Ramos (cell line): ENCODE measurements at regions not wholly inside any gene's neighbourhood (a gene's known extent, or its start where the extent isn't known, plus 50 kb on each side); places are given as distances from the start of the nearest gene placed in this dataset.

Source experiments
- in situ Hi-C: fragments of 300-500 bp; cut with MboI; formaldehyde crosslinking; loops from one replicate; pipeline ENCODE4 v1.14.3; 2022; ENCODE audit warnings: low sequenced_read_pairs; ENCODE audit not compliant: unreplicated experiment

DNA sequence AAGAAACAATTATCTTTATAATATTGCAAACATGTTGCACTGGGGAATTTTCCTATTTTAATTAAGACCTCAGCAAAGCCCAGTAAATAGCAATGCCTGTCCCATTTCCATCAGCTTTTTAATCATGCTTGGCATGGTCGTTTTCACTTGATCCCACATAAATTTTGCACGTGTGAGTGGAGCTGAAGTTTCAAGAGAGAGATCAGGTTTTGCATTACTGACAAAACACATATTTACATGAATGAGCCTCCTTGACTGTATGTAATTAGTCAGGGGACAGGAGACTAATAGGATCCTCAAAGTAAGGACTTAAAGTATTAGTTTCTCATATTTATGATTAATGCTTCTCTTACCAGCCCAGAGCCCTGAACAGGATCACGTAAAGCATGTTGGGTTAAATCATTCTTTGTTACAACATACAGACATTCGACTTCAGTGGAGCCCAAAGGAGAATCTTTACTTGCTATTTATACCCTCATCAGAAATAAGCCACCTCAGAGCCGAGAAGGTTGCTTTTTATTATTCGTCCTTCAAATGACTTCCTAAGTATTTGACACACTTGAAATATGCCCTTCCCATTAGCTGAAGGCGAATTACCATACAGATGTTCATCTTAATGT, 711.3 kb downstream of the GALR1 start:
- in situ Hi-C loops: no loop called here

DNA sequence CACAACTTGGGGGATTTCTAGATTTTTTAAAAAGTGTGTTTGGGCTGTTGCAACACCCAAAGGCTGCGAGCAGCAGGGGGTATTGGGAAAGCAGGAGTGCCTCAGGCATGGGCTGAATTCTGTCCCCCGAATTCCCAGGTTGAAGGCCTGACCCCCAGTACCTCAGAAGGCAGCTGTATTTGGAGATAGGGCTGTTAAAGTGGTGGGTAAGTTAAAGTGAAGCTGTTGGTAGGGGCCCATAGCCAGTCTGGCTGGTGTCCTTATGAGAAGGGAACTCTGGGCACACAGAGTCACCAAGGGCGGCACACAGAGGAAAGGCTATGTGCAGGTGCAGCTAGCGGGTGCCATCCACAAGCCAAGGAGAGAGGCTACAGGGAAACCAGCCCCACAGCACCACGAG, 717.4 kb downstream of the GALR1 start:
- in situ Hi-C loops: no loop called here

DNA sequence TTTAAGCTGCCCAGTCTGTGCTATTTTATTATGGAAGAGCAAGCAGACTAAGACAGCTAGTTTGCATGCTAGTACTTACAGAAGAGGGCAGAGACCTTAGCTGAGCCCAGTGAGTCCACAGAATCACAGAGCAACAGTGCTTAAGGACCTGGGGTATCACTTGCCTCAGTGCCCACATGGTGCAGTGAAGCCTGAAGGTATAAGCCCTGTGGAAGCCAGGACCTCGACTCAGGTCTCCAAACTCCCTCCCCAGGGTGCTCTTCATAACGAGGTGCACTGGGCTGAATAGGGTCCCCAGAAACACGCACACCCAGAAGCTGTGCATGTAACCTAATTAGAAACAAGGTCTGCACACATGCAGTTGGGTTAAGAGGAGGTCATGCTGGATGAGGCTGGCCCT, 718.1 kb downstream of the GALR1 start:
- in situ Hi-C loops: no loop called here

DNA sequence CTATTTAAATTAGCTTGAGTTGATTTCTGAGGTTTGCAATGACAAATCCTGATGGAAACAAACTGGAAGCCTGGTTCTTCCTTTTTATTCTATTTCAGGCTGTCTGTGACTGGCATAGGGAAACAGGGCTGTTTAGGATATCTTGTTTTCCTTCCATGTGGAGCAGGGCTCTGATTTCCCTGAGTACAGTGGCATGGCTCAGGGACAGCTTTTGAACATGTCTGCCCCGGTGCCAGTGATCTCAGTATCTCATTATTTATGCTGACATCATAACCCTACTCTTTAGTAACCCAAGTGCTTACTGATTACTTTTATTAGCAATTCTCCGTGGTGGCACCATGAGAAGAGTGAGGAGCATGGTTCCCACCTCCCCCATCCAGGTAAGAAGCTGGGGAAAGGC, 720.3 kb downstream of the GALR1 start:
- in situ Hi-C loops: no loop called here

DNA sequence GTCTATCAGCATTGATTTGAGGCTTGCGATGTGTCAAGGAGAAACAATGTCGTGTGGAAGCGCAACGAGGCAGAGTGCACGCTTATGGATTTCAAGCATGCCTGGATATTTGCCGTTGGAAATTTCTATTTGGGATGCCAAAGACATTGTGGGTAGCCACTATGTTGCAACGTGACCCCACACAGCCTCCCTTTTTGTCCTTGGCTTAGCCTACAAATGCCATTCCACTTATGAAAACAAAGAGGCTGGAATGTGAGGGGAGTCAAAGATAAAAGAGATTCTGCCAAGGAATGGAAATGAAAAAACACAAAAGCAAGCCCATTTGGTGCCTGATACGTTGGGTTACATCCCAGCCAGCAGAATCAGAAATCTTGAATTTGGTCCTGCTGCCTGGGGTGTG, 721.2 kb downstream of the GALR1 start:
- in situ Hi-C loops: no loop called here

DNA sequence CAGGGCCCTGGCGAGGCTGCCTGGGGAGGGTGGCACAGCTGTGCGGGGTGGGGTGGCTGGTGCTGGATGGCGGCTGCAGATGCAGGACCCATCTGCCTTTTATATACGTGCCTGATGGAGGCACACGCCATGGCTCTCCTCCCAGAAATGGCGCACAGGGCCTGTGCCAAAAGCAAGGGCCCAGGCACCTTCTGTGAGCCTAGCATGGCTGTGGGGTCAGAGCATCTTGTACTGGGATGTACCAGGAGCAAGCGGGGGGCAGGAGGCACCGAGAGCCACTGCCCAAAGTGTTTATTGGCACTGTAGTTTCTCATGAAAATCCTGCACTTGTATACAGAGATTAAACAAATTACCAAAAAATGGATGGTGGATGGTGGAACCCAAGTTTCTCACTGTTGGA, 724.1 kb downstream of the GALR1 start:
- in situ Hi-C loops: no loop called here

DNA sequence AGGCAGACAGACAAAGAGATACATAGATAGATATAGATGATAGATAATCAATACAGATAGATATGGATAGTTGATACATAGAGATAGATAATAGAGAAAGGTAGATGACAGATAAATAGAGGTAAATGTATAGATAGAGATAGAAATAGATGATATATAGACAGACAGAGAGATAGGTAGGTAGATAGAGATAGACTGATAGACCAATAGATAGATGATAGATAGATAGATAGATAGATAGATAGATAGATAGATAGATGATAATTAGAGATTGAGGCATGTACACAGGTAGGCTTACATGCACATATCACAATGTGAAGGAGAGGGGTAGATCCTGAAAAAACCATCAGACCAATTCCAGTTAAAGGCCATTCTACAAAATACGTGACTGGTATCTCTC, 724.7 kb downstream of the GALR1 start:
- in situ Hi-C loops: no loop called here

DNA sequence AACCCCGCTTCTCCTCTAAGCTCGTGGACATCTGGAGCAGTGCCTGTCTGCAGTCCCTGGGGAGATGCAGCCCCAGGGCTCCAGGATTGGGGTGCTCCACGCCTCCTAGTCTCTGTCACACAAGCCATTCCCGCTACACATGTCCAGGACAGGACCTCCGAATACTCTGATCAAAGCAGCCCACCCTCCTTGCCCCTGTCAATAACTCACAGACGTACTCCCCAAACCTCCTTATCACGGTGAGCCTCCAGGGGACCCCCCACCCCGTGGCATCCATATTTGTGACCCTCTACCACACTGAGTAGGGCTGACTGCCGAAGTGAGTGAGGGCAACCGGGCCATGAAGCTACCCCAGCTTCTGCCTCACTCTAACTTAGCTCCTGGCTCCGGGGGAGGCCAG, 727.7 kb downstream of the GALR1 start:
- in situ Hi-C loops: no loop called here

DNA sequence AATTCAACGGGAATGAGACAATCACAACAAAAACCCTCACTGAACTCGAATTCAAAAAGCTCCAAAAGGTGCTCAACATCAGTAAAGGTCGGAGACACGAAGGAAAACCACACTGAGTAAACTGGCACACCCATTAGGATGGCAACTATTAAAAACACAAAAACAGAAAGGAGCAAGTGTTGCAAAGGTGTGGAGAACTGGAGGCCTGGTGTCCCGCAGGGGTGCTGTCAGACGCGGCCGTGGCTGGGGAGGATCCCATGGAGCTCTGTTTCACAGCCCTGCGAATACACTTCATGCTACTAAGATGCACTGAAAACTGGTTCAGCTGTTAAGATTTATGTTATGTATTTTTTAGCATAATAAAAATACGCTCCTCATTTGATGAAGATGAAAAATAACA, 730.6 kb downstream of the GALR1 start:
- in situ Hi-C loops: no loop called here

DNA sequence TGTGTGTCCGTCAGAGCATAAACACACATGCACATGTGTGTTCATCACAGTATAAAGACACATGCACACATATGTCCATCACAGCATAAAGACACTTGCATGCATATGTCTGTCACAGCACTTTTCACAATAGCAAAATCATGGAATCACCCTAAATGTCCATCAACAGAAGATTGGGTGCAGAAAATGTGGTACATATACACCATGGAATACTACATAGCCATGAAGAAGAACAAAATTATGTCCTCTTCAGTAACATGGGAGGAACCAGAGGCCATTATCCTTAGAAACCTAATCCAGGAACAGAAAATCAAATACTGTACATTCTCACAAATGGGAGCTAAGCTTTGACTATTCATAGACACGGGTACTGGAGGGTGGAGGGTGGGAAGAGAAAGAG, 732.2 kb downstream of the GALR1 start:
- in situ Hi-C loops: no loop called here

DNA sequence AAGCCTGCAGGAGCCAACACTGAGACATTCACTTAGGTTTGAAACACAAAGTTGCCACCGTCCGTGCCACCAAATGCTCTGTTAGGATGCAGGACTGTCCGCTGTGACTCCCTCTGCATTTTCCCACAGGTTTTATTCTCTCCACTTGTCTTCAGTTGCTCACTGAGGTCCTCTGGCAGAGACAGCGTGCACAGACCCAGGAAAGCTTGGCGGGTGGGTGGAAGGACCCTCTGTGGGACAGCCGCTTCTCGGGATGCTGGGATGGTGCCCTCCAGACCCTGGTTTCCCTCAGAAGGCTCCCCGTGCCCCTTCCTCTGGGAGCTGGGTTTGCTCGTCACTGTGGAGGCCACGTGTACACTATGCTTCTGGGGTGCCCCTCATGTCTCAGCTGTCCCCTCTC, 733.6 kb downstream of the GALR1 start:
- in situ Hi-C loops: no loop called here

DNA sequence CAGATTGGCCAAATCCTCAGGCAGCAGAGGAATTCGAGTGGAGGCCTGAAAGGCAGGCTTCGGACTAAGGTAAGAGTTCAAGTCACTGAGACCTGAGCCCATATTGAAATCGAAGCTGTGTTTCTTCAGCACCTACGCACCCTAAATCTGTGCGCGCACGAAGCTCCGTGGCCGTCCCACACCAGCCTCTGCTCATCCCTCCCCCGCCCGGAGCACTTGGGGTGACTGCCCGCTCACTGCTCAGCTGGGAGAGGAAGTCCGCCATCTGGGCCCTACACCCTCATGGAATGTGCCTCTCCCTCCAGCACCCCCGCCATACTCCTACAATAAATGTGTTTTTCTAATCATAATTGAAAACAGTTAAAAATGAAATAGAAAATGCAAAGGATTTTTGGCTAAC, 734.5 kb downstream of the GALR1 start:
- in situ Hi-C loops: no loop called here

DNA sequence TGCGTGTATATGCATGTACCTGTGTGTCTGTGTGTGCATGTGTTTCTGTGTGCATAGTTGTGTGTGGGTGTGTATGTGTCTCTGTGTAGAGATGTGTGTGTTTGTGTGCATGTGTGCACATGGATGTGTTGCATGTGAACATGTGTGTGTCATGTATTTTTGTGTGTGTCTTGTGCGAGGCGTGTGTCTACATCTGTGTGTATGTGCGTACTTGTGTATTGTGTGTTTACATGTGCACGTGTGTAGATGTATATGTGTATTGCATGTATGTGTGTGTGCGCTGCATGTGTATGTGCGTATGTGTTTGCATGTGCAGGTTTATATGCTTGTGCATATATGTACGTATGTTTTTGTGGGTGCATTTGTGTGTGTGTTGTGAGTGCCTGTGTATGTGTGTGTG, 735.2 kb downstream of the GALR1 start:
- in situ Hi-C loops: no loop called here

DNA sequence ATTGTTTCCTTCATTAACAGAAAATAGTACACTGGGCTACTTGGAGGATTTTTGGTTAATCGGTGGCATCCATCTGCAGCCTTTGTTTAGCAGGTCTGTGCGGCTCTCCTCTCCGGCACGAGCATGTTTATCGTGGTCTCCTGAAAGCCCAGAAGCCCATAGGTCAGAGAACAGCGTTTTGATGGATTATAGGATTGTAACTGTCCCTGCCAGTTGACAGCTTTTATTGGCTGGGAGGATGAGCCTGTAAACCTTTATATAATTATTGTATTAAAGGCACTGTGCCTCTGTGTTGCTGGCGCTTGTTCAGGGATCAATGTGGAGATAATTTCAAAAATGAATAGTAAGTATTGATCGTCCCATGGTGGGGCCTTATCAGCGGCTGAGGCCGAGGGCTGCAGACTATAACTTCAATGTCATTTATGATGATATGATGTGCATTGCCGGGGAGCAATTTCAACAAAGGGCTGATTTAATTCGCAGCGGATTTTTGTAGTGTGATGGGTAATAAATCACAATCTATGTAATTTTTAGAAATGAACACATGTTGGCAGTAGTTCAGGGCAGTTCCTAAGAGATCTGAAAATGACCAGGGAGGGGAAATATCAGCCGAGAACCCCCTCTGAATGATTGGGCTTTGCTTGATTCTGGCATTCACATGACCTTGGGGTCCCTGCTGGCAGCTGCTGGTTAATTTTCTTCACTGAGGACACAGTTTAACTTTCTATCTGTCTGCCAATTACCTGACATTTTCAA, 736.1 kb downstream of the GALR1 start:
- in situ Hi-C loops: no loop called here

DNA sequence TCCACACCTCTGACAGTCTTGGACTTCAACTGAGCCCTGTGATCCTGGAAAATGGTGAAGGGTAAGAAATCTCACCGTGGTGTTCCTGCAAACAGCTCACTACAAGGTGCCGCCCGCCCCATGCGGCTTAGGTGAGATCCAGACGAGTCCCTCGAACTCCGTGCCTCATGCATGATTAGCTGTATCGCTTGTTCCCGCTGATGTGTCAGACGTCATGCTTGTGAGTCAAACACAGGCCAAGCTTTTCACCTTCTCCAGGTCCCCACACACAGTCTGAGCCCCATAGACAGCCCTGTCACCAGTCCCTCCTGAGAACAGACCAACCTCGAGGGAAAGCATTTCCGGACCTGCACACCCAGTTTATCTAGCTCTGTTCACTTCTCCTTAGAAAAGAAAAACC, 740.5 kb downstream of the GALR1 start:
- in situ Hi-C loops: no loop called here

DNA sequence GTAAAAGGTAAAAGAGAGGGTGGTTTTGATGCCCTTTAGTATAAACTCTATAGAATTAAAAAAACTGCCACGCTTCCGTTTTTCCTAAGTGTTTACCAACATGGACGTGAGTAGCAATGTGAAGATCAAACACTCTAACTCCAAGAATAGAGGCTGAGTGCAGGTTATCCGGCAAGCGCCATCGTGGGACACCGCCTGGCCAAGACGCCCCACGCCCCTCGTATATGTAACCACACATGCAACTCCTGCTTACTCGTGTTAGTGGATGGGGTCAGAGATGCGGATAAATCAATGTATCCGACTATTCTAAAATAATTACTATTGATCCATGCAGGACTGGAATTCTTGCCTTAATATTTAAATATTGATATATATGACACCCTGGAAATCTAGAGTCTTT, 741.3 kb downstream of the GALR1 start:
- in situ Hi-C loops: no loop called here

DNA sequence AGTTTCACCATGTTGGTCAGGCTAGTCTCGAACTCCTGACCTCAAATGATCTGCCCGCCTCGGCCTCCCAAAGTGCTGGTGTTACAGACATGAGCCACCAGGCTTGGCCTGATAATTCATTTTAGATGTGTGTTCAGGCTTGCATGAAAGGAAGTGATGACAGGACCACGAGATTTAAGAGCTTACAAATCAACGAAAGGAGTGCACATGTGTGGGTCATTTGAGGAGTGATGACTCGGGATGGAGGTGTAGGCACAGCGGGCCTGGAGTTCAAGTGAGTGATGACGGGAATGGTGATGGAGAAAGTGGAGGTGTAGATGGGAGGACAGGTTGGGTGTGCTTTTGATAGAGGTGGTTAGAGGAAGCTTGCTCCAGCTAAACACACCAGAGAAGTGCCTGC, 742.4 kb downstream of the GALR1 start:
- in situ Hi-C loops: no loop called here

DNA sequence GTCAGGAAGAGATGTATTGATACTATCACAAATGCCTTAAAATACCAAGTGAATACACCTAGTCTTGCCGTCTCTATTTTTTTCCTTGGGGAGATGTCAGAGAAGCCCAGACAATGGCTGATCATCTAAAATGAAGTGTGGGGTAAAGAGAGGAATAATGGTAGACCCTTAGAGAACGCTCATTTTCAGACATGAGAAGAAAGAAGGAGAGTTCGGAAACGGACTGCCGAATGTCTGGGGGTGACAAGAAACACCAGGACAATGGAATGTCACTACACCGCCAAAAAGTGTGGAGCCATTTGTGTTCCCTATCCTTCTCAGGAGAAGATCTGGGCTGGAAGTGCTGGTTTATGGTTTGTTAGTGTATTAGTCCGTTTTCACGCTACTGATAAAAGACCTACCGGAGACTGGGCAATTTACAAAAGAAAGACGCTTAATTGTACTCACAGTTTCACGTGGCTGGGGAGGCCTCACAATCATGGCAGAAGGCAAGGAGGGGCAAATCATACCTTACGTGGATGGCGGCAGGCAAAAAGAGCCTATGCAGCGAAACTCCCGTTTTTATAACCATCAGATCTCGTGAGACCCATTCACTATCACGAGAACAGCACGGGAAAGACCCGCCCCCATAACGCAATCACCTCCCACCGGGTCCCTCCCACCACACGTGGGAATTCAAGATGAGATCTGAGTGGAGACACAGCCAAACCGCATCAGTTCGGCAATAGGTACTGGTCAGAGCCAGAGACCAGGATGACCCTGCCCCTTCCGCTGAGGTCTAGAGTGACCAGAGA, 743.7 kb downstream of the GALR1 start:
- in situ Hi-C loops: no loop called here

DNA sequence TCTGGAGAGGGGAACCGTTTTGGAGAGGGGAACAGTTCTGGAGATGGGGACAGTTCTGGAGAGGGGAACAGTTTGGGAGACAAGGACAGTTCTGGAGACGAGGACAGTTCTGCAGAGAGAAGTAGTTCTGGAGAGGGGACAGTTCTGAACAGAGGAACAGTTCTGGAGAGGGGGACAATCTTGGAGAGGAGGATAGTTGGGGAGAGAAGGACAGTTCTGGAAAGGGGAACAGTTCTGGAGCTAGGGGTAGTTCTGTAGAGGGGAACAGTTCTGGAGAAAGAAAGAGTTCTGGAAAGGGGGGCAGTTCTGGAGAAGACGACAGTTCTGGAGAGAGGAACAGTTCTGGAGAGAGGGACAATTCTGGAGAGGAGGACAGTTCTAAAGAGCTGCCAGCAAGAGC, 745.9 kb downstream of the GALR1 start:
- in situ Hi-C loops: no loop called here

DNA sequence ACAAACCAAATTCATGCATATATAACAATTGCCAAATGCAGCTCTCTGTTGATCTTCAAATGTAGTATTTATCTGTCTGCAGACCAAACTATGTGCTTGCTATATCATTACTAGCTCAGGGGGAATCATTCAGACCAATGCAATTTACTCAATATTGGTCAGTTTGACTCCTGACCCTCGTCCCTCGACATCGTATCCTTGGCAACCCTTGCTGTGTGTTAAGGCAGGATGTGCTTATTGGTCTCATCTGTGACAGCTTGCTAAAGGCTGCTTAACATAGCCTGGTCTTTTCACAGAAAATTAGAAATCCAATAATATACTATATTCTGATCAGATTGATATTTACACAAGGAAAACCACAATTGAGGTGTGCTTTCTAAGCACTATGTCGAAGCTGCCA, 747.1 kb downstream of the GALR1 start:
- in situ Hi-C loops: no loop called here

DNA sequence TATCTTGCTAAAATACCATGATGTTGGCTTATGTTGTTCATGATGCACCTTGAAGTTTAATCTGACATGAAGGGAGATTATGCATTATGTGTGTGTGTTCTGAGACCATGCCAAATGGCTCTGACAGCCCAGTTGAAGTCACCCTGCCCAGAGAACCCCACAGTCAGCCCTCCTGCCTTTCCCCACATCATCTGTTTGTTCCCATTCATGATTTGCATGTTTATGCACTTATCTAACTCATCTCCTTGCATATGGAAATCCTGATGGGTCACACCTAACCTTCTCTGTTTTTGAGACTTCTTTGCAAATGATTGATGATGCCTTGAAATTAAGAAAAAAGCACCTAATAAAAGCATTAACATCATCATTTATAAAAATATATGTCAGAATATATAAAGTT, 752.2 kb downstream of the GALR1 start:
- in situ Hi-C loops: no loop called here
